ENCODE measurements at regions not wholly inside any gene's neighbourhood (a gene's known extent, or its start where the extent isn't known, plus 50 kb on each side); places are given as distances from the start of the nearest gene placed in this dataset.

DNA sequence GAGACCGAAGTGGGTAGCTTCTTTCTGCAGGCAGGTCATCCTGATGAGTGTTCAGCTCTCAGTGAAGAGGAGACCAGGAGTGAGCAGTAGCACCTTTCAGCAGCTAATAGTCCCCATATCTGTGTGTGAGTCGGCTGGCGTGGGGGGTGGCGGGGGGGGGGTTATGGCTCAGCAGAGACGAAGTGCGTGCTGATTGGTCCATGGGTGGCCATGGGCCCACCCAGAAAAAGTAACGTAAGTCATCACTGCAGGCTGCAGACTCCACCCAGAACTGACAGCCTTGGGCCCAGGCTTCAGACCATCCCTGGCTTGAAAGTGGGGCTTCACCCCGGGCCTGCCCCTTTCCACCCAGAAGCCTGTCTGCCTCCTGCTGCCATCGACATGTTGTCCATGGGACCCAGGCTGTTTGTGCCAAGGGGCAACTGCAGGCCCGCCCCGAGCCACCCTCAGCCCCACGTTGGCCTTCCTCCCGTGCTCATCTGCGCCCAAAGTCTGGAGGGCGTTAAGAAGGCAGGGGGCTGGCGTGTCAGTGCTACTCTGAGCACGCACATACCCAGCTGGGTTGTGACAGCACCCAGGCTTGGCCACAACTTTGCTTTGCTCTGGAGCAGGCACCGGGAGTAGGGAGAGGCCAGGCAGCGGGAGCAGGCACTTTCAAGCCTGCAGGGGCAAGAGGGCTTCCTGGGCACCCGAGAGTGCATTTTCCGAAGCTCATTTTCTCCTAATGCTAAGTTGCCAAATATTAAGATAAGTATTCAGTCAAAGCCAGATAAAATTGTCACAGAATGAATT, 511.7 kb upstream of the CDIN1 start:
- Histone ChIP-seq H3K27me3 (replicated peaks in 1 of 2; ENCODE audit: control insufficient read depth in 2 of 2, insufficient read depth in 2 of 2, low read length in 1 of 2) (no peaks in the 10 kb centered on the region), H3K4me3 (no peak overlapping the region), H2AFZ (ENCODE audit: control insufficient read depth, low read depth, low read length) (no peak overlapping the region), H3K79me2 (ENCODE audit: control insufficient read depth, insufficient read depth, low read length) (no peaks in the 10 kb centered on the region), H3K27ac (ENCODE audit: control insufficient read depth, insufficient read depth) (no peak overlapping the region), H3K36me3 (ENCODE audit: control insufficient read depth in 2 of 2, insufficient read depth in 2 of 2, low read length in 1 of 2) (no peaks in the 10 kb centered on the region), H3K9me3 (replicated peaks; ENCODE audit: control insufficient read depth, insufficient read depth, low read length) (no peaks in the 10 kb centered on the region), H3K9ac (ENCODE audit: control insufficient read depth, insufficient read depth, low read length) (no peak overlapping the region), H3K4me2 (ENCODE audit: control insufficient read depth, insufficient read depth) (no peak overlapping the region), H3K4me1 (ENCODE audit: control insufficient read depth, insufficient read depth, low read length) (no peaks in the 10 kb centered on the region), H4K20me1 (ENCODE audit: control insufficient read depth, insufficient read depth) (no peaks in the 10 kb centered on the region)
- ChIA-PET CTCF (no interaction called here), RAD21 (ENCODE audit: unreplicated experiment) (no interaction called here), POLR2A (no interaction called here), SMC1A (ENCODE audit: uncharacterized antibody, unreplicated experiment) (no interaction called here)
- no peak for ATAC-seq
- no peak for TF ChIP-seq IRF3 (IDR thresholded peaks at IDR 0.05)
- no peak for TF ChIP-seq BRCA1 (IDR thresholded peaks at IDR 0.05; ENCODE audit: low read depth, low read length)
- TF ChIP-seq SUZ12 (IDR thresholded peaks at IDR 0.05; ENCODE audit: unreplicated experiment) = no peak
- no peak for TF ChIP-seq CEBPZ (IDR thresholded peaks at IDR 0.05; ENCODE audit: low read depth, low read length)
- TF ChIP-seq TCF12 (IDR thresholded peaks at IDR 0.05; ENCODE audit: low read depth, low read length) = no peak
- in situ Hi-C loops (cut with MboI) = no loop called here
- intact Hi-C loops (cut with micrococcal nuclease; ENCODE audit: unreplicated experiment) = no loop called here
- FAIRE-seq = no peak
- 34% methylated on average over 21 of the region's 21 CpGs for WGBS (ENCODE audit: insufficient coverage, insufficient replicate concordance, low lambda C conversion rate, missing lambda C conversion rate)
- DNase-seq (ENCODE audit: low read depth, low spot score) = peak; percentile 2
- BruUV-seq (replicated peaks) = no TSS peak

All from GM12878 (cell line).